ENCODE measurements at regions not wholly inside any gene's neighbourhood (a gene's known extent, or its start where the extent isn't known, plus 50 kb on each side); places are given as distances from the start of the nearest gene placed in this dataset.

DNA sequence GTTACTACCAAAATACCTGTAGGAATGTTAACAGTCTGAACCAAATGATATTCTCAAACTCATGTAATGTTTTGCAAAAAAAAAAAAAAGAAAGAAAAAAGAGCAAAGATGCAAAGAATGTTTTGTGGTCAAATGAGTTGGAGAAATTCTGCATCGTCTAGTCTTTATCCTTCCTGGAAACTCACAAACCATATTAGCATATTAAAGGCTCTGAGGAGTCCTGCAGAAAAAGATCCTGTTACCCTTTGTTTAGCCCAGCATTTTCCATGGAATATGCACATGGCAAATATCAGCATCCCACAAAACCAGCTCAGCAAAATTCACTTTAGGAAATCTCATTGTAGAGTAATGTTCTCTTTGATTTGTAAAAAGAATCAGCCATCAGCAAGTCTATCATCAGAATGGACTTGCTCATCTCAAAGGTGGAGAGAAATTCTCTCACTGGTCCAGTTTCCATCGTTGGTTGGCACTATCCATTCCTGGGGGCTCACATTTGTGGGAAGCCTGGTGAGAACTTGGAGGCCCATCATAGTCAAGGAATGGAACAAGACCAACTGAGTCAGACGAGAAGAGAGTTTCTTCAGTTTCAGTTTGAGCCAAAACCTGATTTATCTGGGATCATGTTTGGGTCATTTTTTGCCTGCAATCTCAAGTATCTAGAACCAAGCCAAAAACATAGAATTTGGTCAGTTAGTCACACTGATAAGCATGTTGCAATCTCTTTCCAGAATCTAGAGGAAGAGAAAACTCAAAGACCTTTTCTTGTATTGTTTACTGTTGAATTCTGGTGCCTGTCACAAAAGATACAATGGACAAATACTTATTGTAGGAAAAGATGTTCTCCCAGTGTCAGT is 129.8 kb downstream of the TBX5 start:
- Histone ChIP-seq H3K36me3 (no peaks in the 10 kb centered on the region), H3K9ac (ENCODE audit: low read depth in 2 of 2, low read length in 2 of 2) (no peak overlapping the region), H3K4me1 (no peaks in the 10 kb centered on the region), H3K27ac (no peak overlapping the region), H3K9me3 (no peaks in the 10 kb centered on the region), H3K4me3 (no peak overlapping the region), H3K27me3 (no peaks in the 10 kb centered on the region)
- TF ChIP-seq, protein P1, sequence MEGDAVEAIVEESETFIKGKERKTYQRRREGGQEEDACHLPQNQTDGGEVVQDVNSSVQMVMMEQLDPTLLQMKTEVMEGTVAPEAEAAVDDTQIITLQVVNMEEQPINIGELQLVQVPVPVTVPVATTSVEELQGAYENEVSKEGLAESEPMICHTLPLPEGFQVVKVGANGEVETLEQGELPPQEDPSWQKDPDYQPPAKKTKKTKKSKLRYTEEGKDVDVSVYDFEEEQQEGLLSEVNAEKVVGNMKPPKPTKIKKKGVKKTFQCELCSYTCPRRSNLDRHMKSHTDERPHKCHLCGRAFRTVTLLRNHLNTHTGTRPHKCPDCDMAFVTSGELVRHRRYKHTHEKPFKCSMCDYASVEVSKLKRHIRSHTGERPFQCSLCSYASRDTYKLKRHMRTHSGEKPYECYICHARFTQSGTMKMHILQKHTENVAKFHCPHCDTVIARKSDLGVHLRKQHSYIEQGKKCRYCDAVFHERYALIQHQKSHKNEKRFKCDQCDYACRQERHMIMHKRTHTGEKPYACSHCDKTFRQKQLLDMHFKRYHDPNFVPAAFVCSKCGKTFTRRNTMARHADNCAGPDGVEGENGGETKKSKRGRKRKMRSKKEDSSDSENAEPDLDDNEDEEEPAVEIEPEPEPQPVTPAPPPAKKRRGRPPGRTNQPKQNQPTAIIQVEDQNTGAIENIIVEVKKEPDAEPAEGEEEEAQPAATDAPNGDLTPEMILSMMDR (IDR thresholded peaks at IDR 0.05) = no peak
- DNase-seq = no peak
- intact Hi-C loops (cut with DNase I) = no loop called here

DNA sequence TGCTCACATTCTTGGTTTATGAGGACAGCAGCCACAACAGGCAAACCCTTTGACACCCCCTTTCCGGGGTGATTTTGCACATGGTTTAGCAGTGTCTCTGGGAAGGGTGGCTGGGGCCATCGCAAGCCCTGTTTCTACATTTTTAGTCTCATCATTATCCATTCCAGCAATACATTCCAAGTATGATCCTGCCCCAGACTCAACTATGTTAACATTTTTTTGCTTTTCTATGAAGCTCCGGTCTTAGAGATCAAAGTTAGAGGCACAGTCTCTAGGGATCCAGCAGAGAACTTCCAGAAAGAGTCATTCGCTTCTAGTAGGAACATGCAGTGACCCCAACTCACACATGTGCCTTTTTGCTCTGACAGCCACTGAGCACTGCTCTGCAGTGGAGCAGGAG is 130.9 kb downstream of the TBX5 start:
- no peak overlapping the region for H3K27ac ChIP-seq
- DNase-seq = no peak
- no peaks in the 10 kb centered on the region for H3K9me3 ChIP-seq
- no peaks in the 10 kb centered on the region for H3K36me3 ChIP-seq
- H3K4me1 ChIP-seq = no peaks in the 10 kb centered on the region
- no peak overlapping the region for H3K9ac ChIP-seq (ENCODE audit: low read depth in 2 of 2, low read length in 2 of 2)
- TF ChIP-seq, protein P1 (IDR thresholded peaks at IDR 0.05) = no peak
- H3K27me3 ChIP-seq = no peaks in the 10 kb centered on the region
- no peak overlapping the region for H3K4me3 ChIP-seq
- intact Hi-C loops (cut with DNase I) = no loop called here

DNA sequence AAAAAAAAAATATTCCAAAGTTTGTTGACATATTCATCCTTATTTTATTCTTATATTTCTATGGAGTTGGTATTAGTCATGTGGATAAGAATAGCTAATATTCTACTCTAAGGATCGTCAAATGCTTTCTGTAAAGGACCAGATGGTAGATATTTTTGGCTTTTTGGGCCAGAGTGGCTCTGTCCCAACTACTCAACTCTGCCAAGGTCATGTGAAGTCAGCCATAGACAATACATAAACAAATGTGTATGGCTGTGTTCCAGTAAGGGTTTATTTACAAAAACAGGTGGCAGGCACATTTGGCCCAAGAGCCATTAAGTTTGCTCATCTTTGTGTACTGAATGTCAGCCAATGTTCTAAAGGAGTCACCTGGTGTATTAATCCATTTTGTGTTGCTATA is 131.8 kb downstream of the TBX5 start:
- no peak overlapping the region for H3K27ac ChIP-seq
- no peaks in the 10 kb centered on the region for H3K9me3 ChIP-seq
- H3K9ac ChIP-seq (ENCODE audit: low read depth in 2 of 2, low read length in 2 of 2) = no peak overlapping the region
- no peak for DNase-seq
- no peaks in the 10 kb centered on the region for H3K4me1 ChIP-seq
- TF ChIP-seq, protein P1 (IDR thresholded peaks at IDR 0.05) = no peak
- no peaks in the 10 kb centered on the region for H3K36me3 ChIP-seq
- H3K27me3 ChIP-seq = no peaks in the 10 kb centered on the region
- no peak overlapping the region for H3K4me3 ChIP-seq
- intact Hi-C loops (cut with DNase I) = no loop called here

DNA sequence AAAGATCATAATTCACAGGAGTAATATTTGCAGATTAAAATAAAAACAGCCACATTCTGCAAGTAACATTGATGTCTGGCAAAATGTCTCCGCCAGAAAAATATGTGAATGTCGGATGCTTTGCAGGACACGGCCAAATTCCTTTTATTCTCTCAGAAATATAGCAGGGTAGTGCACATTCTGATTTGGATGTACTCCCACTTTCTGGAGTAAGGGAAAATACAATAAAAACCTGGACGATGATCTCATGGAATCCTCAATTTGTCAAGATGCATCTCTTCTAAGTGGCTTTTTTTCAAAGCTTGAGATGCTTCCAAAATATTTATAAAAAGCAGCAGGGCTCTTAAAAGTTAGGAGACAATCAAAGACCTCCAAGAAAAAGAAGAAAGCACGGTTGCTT is 133.3 kb downstream of the TBX5 start:
- no peak for DNase-seq
- Histone ChIP-seq H3K36me3 (no peaks in the 10 kb centered on the region), H3K4me1 (no peaks in the 10 kb centered on the region), H3K27me3 (no peaks in the 10 kb centered on the region), H3K4me3 (no peak overlapping the region), H3K27ac (no peak overlapping the region), H3K9me3 (no peaks in the 10 kb centered on the region), H3K9ac (ENCODE audit: low read depth in 2 of 2, low read length in 2 of 2) (no peak overlapping the region)
- TF ChIP-seq, protein P1 (IDR thresholded peaks at IDR 0.05) = no peak
- intact Hi-C loops (cut with DNase I) = no loop called here

DNA sequence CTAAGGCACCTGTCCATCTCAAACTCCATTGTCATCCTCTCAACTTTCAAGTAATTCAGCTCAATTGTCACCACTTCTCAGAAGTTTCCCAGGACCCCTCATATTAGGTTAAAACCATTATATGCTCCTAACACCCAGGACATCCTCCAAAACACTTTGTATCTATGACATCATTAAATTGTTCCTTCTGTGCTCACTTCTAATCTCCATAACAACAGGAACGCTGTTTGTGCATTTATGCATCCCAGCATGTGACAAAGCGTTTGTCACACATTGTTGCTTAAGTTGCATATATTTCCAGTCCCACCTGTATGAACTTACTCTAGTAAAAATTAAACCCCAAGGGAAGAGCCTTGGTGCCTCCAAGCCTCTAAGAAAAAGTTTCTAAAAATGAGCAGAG is 133.9 kb downstream of the TBX5 start:
- DNase-seq = no peak
- intact Hi-C loops (cut with DNase I) = no loop called here
- no peak overlapping the region for H3K27ac ChIP-seq
- TF ChIP-seq, protein P1 (IDR thresholded peaks at IDR 0.05) = no peak
- H3K27me3 ChIP-seq = no peaks in the 10 kb centered on the region
- no peak overlapping the region for H3K4me3 ChIP-seq
- no peaks in the 10 kb centered on the region for H3K4me1 ChIP-seq
- H3K9ac ChIP-seq (ENCODE audit: low read depth in 2 of 2, low read length in 2 of 2) = no peak overlapping the region
- no peaks in the 10 kb centered on the region for H3K36me3 ChIP-seq
- no peaks in the 10 kb centered on the region for H3K9me3 ChIP-seq

Measured in colonic mucosa (tissue), 4 donors.